Adipocyte (in vitro differentiated cells): ENCODE measurements at regions not wholly inside any gene's neighbourhood (a gene's known extent, or its start where the extent isn't known, plus 50 kb on each side); places are given as distances from the start of the nearest gene placed in this dataset.
"Not testable (repeated sequence)": the region's sequence is repeated elsewhere in the genome, so short reads cannot be mapped to it uniquely, and the experiment has no call there.

ENCODE experiments used
- DNase-seq: peaks from one replicate; pipeline ENCODE4 v3.0.0-alpha.2; 2015; ENCODE audit warnings: low read depth
- H3K27me3 ChIP-seq: replicated peaks from 2 replicates; pipeline ENCODE4 v1.7.0; 2013; ENCODE audit warnings: mild to moderate bottlenecking, low read length, moderate library complexity; ENCODE audit not compliant: control insufficient read depth, insufficient read depth
- H3K36me3 ChIP-seq: 2 replicates; pipeline ENCODE4 v1.7.0; 2013; ENCODE audit warnings: low read length, mild to moderate bottlenecking, moderate library complexity; ENCODE audit not compliant: control insufficient read depth, insufficient read depth, severe bottlenecking
- H3K4me1 ChIP-seq: 2 replicates; pipeline ENCODE4 v1.7.0; 2013; ENCODE audit warnings: mild to moderate bottlenecking, low read length, moderate library complexity; ENCODE audit not compliant: control insufficient read depth, insufficient read depth
- H3K4me3 ChIP-seq: 2 replicates; pipeline ENCODE4 v1.7.0; 2013; ENCODE audit warnings: mild to moderate bottlenecking, low read length, moderate library complexity
- H3K9ac ChIP-seq: 2 replicates; pipeline ENCODE4 v1.7.0; 2013; ENCODE audit warnings: mild to moderate bottlenecking, low read length, moderate library complexity
- H3K9me3 ChIP-seq: 2 replicates; pipeline ENCODE4 v1.7.0; 2013; ENCODE audit warnings: mild to moderate bottlenecking, low read length, moderate library complexity; ENCODE audit not compliant: control insufficient read depth

- peaks cover 23% of the 10 kb centered on the region for H3K27me3 ChIP-seq
- no peaks in the 10 kb centered on the region for H3K36me3 ChIP-seq
- H3K4me3 ChIP-seq: no peak overlapping the region
- H3K9ac ChIP-seq: no peak overlapping the region
- H3K9me3 ChIP-seq: no peaks in the 10 kb centered on the region
- DNase-seq: no peak
- peaks cover 4% of the 10 kb centered on the region for H3K4me1 ChIP-seq
These were observed 123.8 kb upstream of the LPCAT1 start for GRCh38 chr5:1647580-1647979.

GRCh38 chr5:1644810-1645571, 121.2 kb upstream of the LPCAT1 start:
- Histone ChIP-seq H3K9ac (no peak overlapping the region), H3K36me3 (no peaks in the 10 kb centered on the region), H3K27me3 (peaks cover 23% of the 10 kb centered on the region), H3K4me1 (peaks cover 4% of the 10 kb centered on the region), H3K4me3 (peak overlapping the region; percentile 63), H3K9me3 (no peaks in the 10 kb centered on the region)
- peak; percentile 88 for DNase-seq

GRCh38 chr5:1644393-1644809, 120.6 kb upstream of the LPCAT1 start:
- H3K9ac ChIP-seq, H3K36me3 ChIP-seq, H3K4me3 ChIP-seq, DNase-seq, H3K9me3 ChIP-seq, H3K4me1 ChIP-seq: not testable (repeated sequence)
- peaks cover 20% of the 10 kb centered on the region for H3K27me3 ChIP-seq

GRCh38 chr5:1643651-1644392, 120.1 kb upstream of the LPCAT1 start:
- no peak overlapping the region for H3K4me3 ChIP-seq
- H3K9me3 ChIP-seq: no peaks in the 10 kb centered on the region
- H3K9ac ChIP-seq: no peak overlapping the region
- DNase-seq: no peak
- no peaks in the 10 kb centered on the region for H3K36me3 ChIP-seq
- peaks cover 19% of the 10 kb centered on the region for H3K27me3 ChIP-seq
- H3K4me1 ChIP-seq: peaks cover 4% of the 10 kb centered on the region

GRCh38 chr5:1642621-1643061, 118.9 kb upstream of the LPCAT1 start:
- DNase-seq: no peak
- Histone ChIP-seq H3K4me1 (peaks cover 4% of the 10 kb centered on the region), H3K9me3 (no peaks in the 10 kb centered on the region), H3K27me3 (peaks cover 24% of the 10 kb centered on the region), H3K9ac (no peak overlapping the region), H3K36me3 (no peaks in the 10 kb centered on the region), H3K4me3 (no peak overlapping the region)

- Histone ChIP-seq H3K9me3 (no peaks in the 10 kb centered on the region), H3K4me1 (peaks cover 4% of the 10 kb centered on the region), H3K36me3 (no peaks in the 10 kb centered on the region), H3K27me3 (peaks cover 24% of the 10 kb centered on the region), H3K4me3 (no peak overlapping the region), H3K9ac (no peak overlapping the region)
- DNase-seq: no peak
These were observed 118.5 kb upstream of the LPCAT1 start for GRCh38 chr5:1642221-1642620.

GRCh38 chr5:1641560-1642166, 117.9 kb upstream of the LPCAT1 start:
- peak; percentile 90 for DNase-seq
- H3K27me3 ChIP-seq: peaks cover 24% of the 10 kb centered on the region
- no peak overlapping the region for H3K9ac ChIP-seq

GRCh38 chr5:1641041-1641440, 117.3 kb upstream of the LPCAT1 start:
- DNase-seq: no peak
- no peaks in the 10 kb centered on the region for H3K36me3 ChIP-seq
- H3K9ac ChIP-seq: no peak overlapping the region
- no peak overlapping the region for H3K4me3 ChIP-seq
- H3K4me1 ChIP-seq: peaks cover 4% of the 10 kb centered on the region
- no peaks in the 10 kb centered on the region for H3K9me3 ChIP-seq
- H3K27me3 ChIP-seq: peaks cover 24% of the 10 kb centered on the region

More at GRCh38 chr5:1641560-1642166, 117.9 kb upstream of the LPCAT1 start:
- H3K36me3 ChIP-seq: no peaks in the 10 kb centered on the region
- no peaks in the 10 kb centered on the region for H3K9me3 ChIP-seq
- peaks cover 4% of the 10 kb centered on the region for H3K4me1 ChIP-seq
- H3K4me3 ChIP-seq: no peak overlapping the region

GRCh38 chr5:1640421-1640881, 116.7 kb upstream of the LPCAT1 start:
- H3K9ac ChIP-seq: no peak overlapping the region
- H3K4me3 ChIP-seq: no peak overlapping the region
- H3K36me3 ChIP-seq: no peaks in the 10 kb centered on the region
- no peak for DNase-seq
- peaks cover 24% of the 10 kb centered on the region for H3K27me3 ChIP-seq
- H3K9me3 ChIP-seq: no peaks in the 10 kb centered on the region
- peaks cover 4% of the 10 kb centered on the region for H3K4me1 ChIP-seq

GRCh38 chr5:1639757-1640156, 116.0 kb upstream of the LPCAT1 start:
- H3K9ac ChIP-seq: no peak overlapping the region
- no peaks in the 10 kb centered on the region for H3K4me1 ChIP-seq
- no peak for DNase-seq
- H3K36me3 ChIP-seq: no peaks in the 10 kb centered on the region
- peaks cover 24% of the 10 kb centered on the region for H3K27me3 ChIP-seq
- no peaks in the 10 kb centered on the region for H3K9me3 ChIP-seq
- H3K4me3 ChIP-seq: no peak overlapping the region
